GM18858 (cell line): ENCODE measurements at regions not wholly inside any gene's neighbourhood (a gene's known extent, or its start where the extent isn't known, plus 50 kb on each side); places are given as distances from the start of the nearest gene placed in this dataset.

Experiments used
- ATAC-seq: cut with Tn5 transposase; IDR thresholded peaks from one replicate; pipeline ENCODE4 v1.9.1; 2021; ENCODE audit not compliant: unreplicated experiment

GRCh38 chr6:81694855-81695254 is 57.6 kb downstream of the TENT5A start:
- no peak for ATAC-seq

GRCh38 chr6:81694207-81694606 is 58.3 kb downstream of the TENT5A start:
- ATAC-seq = no peak

- ATAC-seq = no peak
These were observed 59.2 kb downstream of the TENT5A start for GRCh38 chr6:81693266-81693665.

GRCh38 chr6:81690073-81690472 is 62.4 kb downstream of the TENT5A start:
- no peak for ATAC-seq

GRCh38 chr6:81689580-81689979 is 62.9 kb downstream of the TENT5A start:
- ATAC-seq = no peak

- no peak for ATAC-seq
These were observed 68.6 kb downstream of the TENT5A start for GRCh38 chr6:81683912-81684311.

- ATAC-seq = no peak
These were observed 69.4 kb downstream of the TENT5A start for GRCh38 chr6:81682858-81683620.

- ATAC-seq = no peak
These were observed 70.2 kb downstream of the TENT5A start for GRCh38 chr6:81682235-81682795.

- ATAC-seq = no peak
These were observed 83.0 kb downstream of the TENT5A start for GRCh38 chr6:81669445-81669844.

GRCh38 chr6:81668615-81669047 is 83.8 kb downstream of the TENT5A start:
- ATAC-seq = no peak

- ATAC-seq = no peak
These were observed 86.0 kb downstream of the TENT5A start for GRCh38 chr6:81666481-81666880.

GRCh38 chr6:81656231-81656630 is 96.2 kb downstream of the TENT5A start:
- no peak for ATAC-seq

GRCh38 chr6:81655696-81656095 is 96.8 kb downstream of the TENT5A start:
- no peak for ATAC-seq

- no peak for ATAC-seq
These were observed 104.0 kb downstream of the TENT5A start for GRCh38 chr6:81648502-81648901.

- ATAC-seq = no peak
These were observed 109.3 kb downstream of the TENT5A start for GRCh38 chr6:81643156-81643555.

GRCh38 chr6:81640891-81641290 is 111.6 kb downstream of the TENT5A start:
- ATAC-seq = no peak

- ATAC-seq = no peak
These were observed 112.4 kb downstream of the TENT5A start for GRCh38 chr6:81640126-81640525.

- ATAC-seq = no peak
These were observed 114.1 kb downstream of the TENT5A start for GRCh38 chr6:81638366-81638765.

- no peak for ATAC-seq
These were observed 115.4 kb downstream of the TENT5A start for GRCh38 chr6:81636930-81637568.

GRCh38 chr6:81634155-81634880 is 118.2 kb downstream of the TENT5A start:
- ATAC-seq = no peak

- no peak for ATAC-seq
These were observed 119.1 kb downstream of the TENT5A start for GRCh38 chr6:81633391-81633790.

GRCh38 chr6:81630719-81631118 is 121.8 kb downstream of the TENT5A start:
- no peak for ATAC-seq
